Stimulated activated CD4-positive, alpha-beta T cell treated with anti-CD3 and anti-CD28 coated beads, Interleukin-4, amount 100 ng/mL, for 4 hours (primary cell): ENCODE measurements at regions not wholly inside any gene's neighbourhood (a gene's known extent, or its start where the extent isn't known, plus 50 kb on each side); places are given as distances from the start of the nearest gene placed in this dataset.

Source experiments
- DNase-seq, 2 experiments: peaks; one replicate each; pipeline ENCODE4 v3.0.0-alpha.2; 2020

GRCh38 chr5:175808711-175809110, 62.7 kb upstream of the CPLX2 start:
- no peak for DNase-seq

DNA sequence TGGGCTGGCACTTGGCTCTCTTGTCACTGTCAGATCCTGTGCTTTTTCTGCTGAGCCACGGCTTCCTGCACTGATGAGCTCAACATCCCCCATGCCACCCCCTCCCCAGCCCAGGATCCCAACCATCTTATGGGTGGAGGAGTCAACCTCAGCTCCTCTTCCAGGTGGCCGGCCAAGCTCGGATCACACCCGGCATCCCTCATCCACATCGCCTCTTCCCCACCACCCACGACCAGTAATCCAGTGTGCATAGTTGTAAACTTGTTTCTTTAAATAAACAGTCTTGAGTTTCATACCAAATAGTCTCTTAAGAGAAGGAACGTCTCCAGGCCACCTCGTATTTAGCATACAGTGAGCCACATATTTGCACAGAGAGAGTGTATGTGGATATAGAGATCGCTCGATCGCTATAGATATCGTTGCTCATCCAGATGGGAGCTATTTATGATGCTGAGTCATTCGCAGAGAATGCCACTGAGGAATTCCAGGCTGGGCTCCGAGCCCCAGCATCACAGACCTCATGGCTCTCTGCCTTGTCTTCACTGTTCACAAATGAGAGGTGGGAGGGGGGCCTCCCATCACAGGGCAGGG, 61.8 kb upstream of the CPLX2 start:
- DNase-seq, result no peak

- DNase-seq, result no peak
Observed at GRCh38 chr5:175810457-175810856, 60.9 kb upstream of the CPLX2 start.

- no peak for DNase-seq
Observed at GRCh38 chr5:175811589-175811988, 59.8 kb upstream of the CPLX2 start.

DNA sequence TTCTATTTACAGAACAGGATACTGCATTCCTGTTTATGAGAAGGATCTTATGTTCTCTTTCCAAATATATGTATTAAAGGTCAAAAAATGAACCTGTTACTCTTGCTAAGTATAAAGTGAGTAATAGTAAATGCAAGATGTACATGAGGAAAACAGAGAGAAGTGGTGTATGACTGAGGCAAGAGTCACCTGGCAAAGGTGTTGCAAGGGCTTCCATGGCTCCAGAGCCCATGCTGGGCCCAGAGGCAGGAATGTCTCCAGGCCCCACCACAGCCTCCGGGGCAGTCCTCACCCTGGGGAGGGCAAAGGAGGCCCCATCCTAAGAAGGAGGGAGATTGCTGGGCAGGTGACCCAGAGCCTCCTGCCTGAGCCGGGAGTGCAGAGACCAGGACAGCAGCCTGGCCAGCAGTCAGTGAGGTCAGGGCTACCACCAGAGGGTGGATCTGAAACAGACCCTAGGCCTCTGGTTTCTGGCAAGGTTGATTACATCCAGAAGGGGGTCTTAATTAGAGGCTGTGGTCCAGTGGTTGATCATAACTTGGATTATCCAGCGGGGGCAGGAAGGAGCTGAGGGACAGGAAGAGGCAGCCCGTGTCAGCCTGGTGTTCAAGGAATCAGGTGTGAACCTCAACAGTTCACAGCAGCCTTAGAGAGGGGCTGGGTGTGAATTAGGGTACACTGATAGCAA, 57.3 kb upstream of the CPLX2 start:
- DNase-seq, result no peak

DNA sequence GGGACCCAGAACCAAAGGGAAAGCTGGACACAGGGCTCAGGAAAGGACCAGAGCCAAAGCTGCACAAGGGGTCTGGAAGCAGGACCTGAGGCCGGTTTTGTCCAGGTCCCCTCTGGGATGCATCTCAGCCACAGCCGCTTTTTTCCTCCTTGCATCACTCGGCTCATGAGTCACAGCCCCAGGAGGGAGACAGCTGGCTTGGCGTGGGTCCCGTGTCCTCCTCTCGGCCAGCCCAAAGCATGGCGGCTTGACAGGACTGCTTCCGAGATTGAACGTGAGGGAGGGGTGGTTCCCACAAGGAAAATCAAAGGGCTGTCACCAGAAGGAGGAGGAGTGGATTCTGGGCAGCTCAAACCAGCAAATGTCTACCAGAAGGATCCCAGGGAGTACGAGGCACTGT, 56.7 kb upstream of the CPLX2 start:
- no peak for DNase-seq

DNA sequence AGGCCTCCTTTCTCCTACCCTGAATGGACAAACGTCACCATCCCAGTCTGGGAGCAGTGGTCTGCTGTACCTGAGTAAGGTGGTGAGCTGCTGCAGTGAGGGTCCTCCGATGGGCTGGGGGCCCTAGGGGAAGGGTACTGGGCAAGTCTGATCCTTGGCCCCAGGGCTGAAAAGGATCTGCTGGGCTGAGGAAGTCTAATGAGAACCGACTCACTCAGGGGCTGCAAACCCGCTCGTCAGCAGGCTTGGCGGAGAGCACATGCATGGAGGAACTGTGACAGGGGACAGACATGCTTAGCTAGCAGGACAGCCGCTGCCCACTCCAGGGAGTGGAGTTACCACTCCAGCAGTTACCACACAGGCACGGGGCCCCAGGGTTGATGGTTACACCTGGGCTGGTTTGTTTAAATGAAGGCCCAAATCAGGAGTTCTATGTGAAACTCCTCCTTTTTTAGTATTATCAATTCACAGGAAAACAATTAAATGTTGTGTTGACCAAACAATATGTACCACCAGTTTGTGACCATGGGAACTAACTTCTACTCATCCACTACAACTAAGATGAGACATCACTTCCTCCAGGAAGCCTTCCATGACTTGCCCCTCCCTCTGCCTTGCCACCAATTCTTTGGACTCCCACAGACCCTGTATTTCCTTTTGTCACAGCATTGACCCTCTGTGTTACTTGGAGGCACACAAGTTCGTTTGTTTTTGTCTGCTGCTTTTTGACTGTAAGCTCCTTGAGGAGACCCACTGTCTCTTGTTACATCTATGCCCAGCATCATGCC, 56.1 kb upstream of the CPLX2 start:
- no peak for DNase-seq

GRCh38 chr5:175816348-175816747, 55.0 kb upstream of the CPLX2 start:
- no peak for DNase-seq

DNA sequence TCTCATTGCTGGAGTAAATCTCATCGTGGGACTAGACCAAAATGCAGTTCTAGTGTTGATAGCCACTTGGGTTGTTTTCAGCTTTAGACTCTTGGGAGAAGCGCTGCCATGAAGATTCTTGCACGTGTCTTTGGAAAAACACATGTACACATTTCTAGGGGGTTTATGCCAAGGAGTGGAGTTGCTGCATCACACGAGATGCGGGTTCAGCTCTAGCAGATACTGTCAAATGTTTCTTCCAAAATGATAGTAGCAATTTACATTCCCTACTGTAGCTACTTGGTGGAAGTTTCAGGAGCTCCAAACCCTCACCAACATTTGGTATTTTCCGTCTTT, 52.3 kb upstream of the CPLX2 start:
- DNase-seq, result no peak

DNA sequence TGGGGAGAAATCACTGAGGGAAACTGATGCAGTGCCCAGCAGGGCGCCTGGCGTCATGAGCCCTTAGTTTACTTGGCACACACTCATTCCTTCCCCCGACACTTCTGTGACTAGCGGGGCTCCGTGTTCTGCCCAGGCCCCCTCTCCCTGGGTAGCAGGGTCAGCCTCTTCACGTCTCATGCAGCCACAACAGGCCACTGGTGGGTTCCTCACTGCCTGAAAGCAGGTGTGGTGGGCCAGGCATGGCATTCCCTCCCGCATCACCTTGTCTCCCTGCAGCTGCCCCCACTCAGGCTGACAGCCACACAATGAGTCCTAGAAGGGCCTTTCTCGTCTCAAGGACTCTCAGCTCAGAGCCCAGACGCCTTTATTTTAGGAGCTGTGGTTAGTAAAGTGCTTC, 51.1 kb upstream of the CPLX2 start:
- DNase-seq, result no peak
